ENCODE measurements at regions not wholly inside any gene's neighbourhood (a gene's known extent, or its start where the extent isn't known, plus 50 kb on each side); places are given as distances from the start of the nearest gene placed in this dataset.
"Not testable (repeated sequence)": the region's sequence is repeated elsewhere in the genome, so short reads cannot be mapped to it uniquely, and the experiment has no call there.

GRCh38 chr6:141788096-141788495 is 344.6 kb upstream of the GJE1 start:
- DNase-seq (ENCODE audit: low read depth in 1 of 2, low spot score in 1 of 2): no peak

GRCh38 chr6:141783585-141783984 is 349.1 kb upstream of the GJE1 start:
- no peak for DNase-seq (ENCODE audit: low read depth in 1 of 2, low spot score in 1 of 2)

DNA sequence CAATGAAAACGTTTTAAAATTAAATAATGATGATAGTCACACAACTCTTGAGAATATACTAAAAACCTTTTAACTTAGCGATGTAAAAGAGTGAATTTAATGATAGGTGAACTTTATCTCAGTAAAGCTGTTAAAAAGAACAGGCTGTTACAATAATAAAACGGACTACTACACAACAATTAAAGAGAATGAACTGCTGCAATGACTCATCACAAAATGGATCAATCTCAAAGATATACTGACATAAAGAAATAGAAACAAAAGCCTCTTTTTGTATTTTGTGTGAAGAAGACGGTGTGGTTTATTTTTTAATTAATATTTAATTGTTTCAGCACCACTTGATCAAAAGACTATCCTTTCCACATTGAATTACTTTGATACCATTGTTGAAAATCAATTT is 352.4 kb upstream of the GJE1 start:
- no peak for DNase-seq (ENCODE audit: low read depth in 1 of 2, low spot score in 1 of 2)

DNA sequence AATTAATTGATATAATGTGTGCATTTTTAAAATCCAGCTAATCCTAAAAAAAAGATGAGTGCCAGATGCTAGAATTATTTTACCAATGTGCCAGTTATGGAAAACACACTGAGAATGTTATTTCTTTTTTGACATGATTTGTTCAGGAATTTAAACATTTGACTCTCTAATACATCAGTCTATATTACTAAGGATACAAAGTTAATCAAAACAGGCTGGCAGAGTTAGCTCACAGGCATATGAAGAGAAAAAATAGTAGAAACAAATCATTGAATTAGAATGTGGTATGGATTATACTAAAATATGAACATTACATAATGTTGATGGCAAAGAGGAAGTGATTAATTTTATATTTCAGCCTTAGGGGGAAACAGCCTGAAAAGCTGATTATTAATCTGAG is 368.3 kb upstream of the GJE1 start:
- no peak for DNase-seq (ENCODE audit: low read depth in 1 of 2, low spot score in 1 of 2)

DNA sequence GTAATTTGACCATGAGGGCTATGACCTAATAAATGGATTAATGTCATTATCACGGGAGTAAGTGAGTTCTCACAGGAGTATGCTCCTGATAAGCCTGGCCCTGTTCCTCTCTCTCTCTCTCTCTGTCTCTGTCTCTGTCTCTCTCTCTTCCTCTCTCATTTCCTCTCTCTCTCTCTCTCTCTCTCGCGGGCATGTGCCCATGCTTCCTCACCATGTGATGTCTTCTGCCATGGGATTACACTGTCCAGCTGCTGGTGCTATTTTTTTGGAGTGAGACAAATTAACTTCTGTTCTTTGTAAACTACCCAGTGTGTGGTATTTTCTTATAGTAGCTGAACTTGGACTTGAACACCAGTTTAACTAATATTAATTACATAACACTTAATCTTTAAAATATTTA is 374.3 kb upstream of the GJE1 start:
- no peak for DNase-seq (ENCODE audit: low read depth in 1 of 2, low spot score in 1 of 2)

DNA sequence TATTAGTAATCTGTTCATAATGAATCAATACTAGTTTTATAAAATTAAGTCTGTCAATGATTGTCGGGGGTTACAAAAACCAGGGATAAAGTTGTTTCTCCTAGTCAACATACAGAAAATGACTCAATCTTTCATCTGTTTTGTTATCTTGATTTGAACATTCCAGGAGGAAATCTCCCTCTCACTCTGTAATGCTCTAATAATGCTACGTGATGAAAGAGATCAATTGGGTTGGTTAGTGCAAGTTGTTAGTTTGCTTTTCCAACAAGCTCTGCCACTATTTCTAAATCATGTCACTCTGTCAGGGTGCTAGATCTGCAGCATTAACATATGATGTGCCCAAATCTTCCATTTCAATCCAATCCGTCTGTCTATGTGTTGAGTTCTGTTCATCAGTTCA is 379.5 kb upstream of the GJE1 start:
- DNase-seq (ENCODE audit: low read depth in 1 of 2, low spot score in 1 of 2): no peak

DNA sequence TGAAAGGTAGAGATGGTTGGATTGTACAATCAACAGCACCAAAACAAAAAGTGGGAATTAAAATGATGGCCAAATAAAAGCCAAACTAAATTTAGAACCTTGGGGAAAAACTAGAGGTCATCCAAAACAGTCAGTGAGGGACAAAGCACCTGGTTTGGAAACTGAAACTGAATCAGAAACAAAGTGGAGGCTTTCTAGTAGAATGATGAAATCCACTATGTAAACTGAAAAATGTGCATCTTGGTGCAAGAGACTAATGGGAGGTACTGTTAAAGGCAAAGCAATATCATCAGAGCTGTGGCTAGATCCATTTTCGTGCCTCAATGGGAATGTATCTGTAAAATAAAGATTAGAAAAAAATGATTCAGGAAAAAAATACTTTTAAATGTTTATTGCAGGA is 380.0 kb upstream of the GJE1 start:
- DNase-seq (ENCODE audit: low read depth in 1 of 2, low spot score in 1 of 2): no peak

DNA sequence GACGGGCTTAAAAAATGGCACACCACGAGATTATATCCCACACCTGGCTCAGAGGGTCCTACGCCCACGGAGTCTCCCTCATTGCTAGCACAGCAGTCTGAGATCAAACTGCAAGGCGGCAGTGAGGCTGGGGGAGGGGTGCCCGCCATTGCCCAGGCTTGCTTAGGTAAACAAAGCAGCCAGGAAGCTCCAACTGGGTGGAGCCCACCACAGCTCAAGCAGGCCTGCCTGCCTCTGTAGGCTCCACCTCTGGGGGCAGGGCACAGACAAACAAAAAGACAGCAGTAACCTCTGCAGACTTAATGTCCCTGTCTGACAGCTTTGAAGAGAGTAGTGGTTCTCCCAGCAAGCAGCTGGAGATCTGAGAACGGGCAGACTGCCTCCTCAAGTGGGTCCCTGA is 386.4 kb upstream of the GJE1 start:
- DNase-seq (ENCODE audit: low read depth in 1 of 2, low spot score in 1 of 2): not testable (repeated sequence)

GRCh38 chr6:141744971-141745370 is 387.8 kb upstream of the GJE1 start:
- DNase-seq (ENCODE audit: low read depth in 1 of 2, low spot score in 1 of 2): no peak

GRCh38 chr6:141744194-141744925 is 388.4 kb upstream of the GJE1 start:
- DNase-seq (ENCODE audit: low read depth in 1 of 2, low spot score in 1 of 2): no peak

- no peak for DNase-seq (ENCODE audit: low read depth in 1 of 2, low spot score in 1 of 2)
Observed at GRCh38 chr6:141736104-141736503, 396.6 kb upstream of the GJE1 start.

DNA sequence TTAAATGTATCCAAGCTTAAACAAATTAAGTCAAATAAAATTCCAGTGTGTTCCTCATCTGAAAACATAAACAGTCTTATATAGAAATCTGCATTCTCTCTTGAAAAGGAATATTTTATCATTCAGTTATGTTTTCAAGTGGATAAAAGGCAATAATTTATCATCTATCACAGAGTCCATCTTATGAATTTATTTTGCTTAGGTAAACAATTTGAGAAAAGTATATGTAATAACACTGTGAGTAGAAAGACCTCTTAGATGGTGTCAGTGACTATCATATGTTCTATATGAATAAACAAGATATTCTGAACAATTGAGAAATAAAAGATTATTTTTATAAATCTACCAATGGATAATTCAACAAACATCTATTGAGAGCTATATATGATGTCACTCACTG is 397.6 kb upstream of the GJE1 start:
- no peak for DNase-seq (ENCODE audit: low read depth in 1 of 2, low spot score in 1 of 2)

DNA sequence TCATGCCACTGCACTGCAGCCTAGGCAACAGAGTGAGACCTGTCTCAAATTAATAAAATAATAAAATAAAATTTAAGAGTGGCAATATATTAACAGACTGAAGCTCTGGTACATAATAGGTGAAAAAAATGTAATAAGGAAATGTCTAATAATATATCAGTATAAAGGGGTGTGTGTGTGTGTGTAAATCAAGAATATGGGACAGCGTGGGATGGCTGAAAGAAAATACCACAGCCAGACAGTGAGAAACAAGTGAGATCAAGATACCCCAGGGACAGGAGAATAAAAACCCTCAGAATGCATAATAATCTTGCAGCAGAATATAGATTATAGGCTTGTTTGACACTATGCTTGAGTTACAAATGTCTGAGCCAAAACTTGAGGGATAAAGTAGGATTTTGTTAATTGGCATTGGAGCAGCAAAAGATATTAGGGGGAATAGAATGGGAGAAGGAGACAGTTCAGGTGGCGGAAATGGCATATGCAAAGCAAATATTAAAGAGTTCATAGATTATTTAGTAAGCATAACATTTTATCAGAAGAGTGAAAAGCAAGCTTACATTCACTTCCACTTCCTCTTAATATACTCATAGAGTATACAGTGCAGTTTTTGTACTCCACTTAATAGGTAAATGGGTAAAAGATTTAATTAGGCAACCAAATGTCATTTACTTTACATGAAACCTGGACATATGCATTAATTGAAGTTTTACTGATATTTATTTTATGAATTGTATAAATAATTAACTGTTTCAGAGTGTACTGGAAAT is 398.5 kb upstream of the GJE1 start:
- no peak for DNase-seq (ENCODE audit: low read depth in 1 of 2, low spot score in 1 of 2)

DNA sequence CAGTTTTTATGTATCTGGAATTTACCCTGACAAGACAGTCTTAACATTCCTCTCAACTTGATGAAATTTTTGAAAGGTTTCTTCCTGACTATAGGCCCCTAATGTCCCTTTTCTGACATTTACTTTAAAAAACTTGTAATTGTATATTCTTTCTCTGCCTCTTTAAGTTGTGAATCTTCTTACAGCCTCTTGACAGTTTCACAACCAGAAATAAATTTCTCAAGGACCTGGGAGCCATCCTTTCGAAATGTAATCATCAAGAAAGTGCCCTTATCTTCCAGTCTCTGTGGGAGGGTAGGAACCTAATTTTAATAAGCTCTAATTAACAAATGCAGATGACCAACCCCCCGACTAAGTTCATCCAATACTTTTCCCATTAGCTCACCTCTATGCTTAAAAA is 403.6 kb upstream of the GJE1 start:
- DNase-seq (ENCODE audit: low read depth in 1 of 2, low spot score in 1 of 2): no peak

DNA sequence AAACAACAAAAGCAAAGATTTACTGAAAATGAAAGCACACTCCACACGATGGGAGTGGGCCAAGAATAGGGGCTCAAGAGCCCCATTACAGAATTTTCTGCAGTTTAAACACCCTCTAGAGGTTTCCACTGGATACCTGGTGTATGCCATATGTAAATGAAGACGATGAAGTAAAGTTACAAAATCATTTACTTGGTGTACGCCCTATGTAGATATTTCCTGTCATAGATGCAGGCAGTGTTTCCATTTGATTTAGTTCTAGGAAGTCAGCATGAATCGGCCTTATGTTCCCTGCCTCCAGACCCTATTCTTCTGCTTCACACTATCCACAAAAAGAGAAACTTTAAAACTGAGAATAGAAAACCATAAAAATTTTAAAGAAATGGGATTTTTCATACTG is 404.4 kb upstream of the GJE1 start:
- DNase-seq (ENCODE audit: low read depth in 1 of 2, low spot score in 1 of 2): no peak

DNA sequence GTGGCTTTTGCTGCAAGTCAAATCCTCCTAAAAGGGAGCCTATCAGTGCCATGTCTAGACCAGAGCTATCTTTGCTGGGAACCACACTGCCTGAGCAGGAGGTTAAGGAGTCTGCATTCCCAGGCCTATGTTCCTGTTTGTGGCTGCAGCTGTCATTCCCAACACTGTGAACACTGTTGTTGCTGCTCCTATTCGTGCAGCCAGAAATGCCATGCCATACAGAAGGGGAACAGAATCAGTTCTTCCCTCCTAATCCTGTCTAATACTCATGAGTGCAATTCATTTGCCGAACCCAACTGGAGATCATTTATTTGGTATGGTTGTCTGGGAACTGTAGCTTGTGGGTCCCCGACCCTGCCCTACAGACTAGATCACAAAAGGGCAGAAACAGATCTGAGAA is 406.5 kb upstream of the GJE1 start:
- no peak for DNase-seq (ENCODE audit: low read depth in 1 of 2, low spot score in 1 of 2)

GRCh38 chr6:141724731-141725130 is 408.0 kb upstream of the GJE1 start:
- no peak for DNase-seq (ENCODE audit: low read depth in 1 of 2, low spot score in 1 of 2)

DNA sequence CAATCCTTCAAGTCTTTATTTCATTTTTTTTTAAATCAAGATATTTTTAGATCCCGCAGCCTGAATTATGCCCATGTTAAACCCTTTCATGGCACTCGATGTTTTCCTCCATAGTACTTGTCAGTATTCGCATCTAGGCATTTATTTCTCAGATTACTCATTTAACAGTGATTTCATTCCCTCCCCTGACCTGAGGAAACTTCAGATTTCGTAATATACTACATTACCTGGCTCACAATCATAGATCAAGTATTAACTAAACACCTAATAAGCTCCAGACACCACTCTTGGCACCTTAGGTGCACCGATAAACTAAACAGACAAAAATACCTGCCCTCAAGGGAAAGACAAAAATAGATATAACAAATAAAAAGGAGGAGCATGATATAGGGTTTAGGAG is 413.2 kb upstream of the GJE1 start:
- DNase-seq (ENCODE audit: low read depth in 1 of 2, low spot score in 1 of 2): no peak

DNA sequence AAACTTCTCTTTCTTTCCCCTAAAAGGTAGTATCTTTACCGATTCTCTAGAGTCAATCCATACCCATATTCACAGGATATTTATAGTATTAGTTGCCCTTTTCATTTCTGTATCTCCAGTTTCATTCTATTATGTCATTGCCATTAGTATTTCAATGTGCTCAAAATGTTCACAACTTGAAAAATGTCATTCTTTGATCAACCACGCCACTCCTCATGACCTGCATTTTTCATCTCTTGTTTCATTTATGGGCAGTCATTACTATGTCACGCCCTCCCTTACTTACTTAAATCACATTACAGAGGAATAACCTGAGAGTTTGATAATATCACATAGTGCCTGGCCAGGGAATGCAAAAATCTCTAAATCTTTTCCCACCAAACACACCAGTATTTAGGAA is 427.3 kb upstream of the GJE1 start:
- DNase-seq (ENCODE audit: low read depth in 1 of 2, low spot score in 1 of 2): no peak

DNA sequence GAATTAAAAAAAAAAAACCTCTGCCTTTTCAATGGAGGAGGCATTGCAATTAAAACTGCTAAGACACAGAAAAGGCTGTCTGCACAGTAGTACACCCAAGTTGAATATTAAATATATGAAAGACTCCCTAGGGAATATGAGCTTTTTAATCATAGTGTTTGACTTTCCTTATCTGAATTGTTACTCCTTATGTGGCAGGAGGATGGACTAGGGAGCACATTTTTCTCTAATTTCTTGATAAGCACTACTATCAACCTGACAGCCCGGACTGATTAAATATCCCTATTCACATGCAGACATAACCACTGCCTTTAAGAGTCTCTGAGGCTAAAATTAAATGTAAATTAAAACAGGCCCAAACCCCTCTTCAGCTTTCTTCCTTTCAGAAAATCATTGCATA is 428.6 kb upstream of the GJE1 start:
- DNase-seq (ENCODE audit: low read depth in 1 of 2, low spot score in 1 of 2): no peak

DNA sequence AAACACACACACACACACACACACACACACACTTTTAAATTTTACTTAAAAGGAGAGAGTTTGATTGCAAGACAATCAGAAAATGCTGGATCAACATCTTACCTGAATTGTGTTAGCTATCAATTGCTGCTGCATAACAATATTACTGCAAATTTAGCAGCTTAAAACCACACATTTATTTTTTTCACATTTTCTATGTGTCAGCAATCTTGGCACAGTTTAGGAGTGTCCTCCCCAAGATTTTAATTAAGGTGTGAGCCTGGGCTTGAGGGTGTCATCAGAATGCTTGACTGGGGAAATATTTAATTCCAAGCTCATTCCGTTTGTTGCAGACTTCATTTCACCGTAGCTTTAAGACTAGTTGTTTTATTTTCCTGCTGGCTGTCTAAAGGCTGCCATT is 431.0 kb upstream of the GJE1 start:
- no peak for DNase-seq (ENCODE audit: low read depth in 1 of 2, low spot score in 1 of 2)

DNA sequence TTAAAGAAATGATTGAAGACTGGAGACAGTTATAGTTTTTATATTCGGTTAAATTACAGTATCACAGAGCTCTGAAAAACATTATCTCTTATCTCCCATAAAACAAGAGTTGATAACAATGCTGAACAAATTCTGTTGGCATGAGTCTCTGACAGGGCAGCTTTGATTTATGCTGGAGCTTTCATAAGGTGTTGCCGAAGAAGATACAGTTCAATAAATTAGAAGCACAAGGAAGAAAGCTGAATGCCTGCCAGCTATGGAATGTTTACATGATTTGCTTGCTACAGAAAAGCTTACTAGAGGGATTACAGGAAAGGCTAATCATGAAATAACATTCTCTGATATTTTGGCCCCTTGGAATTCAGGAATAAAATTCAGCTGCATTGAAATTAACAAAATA is 431.9 kb upstream of the GJE1 start:
- no peak for DNase-seq (ENCODE audit: low read depth in 1 of 2, low spot score in 1 of 2)

- DNase-seq (ENCODE audit: low read depth in 1 of 2, low spot score in 1 of 2): no peak
Observed at GRCh38 chr6:141688916-141689315, 443.8 kb upstream of the GJE1 start.
